Caki2 (cell line): ENCODE measurements at regions not wholly inside any gene's neighbourhood (a gene's known extent, or its start where the extent isn't known, plus 50 kb on each side); places are given as distances from the start of the nearest gene placed in this dataset.
"Not testable (repeated sequence)": the region's sequence is repeated elsewhere in the genome, so short reads cannot be mapped to it uniquely, and the experiment has no call there.

Source experiments
- DNase-seq: peaks from one replicate; pipeline ENCODE4 v3.0.0-alpha.2; 2015; ENCODE audit warnings: low read depth
- in situ Hi-C: cut with HindIII; loops from 2 replicates; pipeline ENCODE4 v1.10.0; 2016; ENCODE audit warnings: low sequenced_read_pairs, low pct_unique_long_range_greater_than_20kb, mixed read lengths

DNA sequence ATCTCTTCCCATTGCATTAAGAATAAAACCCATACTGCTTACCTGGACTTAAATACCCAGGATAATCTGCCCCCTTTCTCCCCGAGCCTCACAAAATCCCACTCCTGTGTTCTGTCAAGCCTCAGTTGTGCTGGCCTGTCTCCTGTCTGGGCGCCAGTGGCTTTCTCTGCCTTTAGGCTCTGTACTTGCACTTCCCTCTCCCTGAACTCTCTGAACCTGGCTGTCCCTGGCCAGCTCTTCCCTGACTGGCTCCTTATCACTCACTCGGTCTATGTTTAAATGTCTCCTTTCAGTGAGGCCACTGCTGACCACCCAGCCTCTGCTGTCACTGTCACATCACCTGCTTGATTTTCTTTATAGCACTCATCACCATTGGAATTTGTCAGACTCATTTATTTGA lies 382.7 kb upstream of the PPP2R3A start:
- in situ Hi-C loops: no loop called here
- no peak for DNase-seq

DNA sequence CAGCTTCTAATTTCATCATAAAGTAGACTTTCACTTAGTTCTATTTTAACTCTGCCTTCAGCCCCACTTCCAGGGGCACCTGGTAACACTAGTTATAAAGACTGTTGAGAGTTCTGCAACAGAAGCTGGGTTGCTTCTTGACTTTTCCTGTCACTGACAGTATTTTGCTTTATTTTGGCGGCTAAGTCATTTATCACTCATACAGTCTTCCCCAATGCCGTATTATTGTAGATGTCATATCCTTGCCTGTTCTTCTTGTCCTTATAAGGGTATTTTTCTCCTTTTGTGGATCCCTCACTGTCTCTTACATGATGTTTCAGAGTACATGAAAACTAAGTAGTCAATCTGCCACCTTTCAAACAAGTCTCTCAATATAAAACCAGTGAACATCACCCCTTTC lies 369.0 kb upstream of the PPP2R3A start:
- in situ Hi-C loops: no loop called here
- DNase-seq: no peak

DNA sequence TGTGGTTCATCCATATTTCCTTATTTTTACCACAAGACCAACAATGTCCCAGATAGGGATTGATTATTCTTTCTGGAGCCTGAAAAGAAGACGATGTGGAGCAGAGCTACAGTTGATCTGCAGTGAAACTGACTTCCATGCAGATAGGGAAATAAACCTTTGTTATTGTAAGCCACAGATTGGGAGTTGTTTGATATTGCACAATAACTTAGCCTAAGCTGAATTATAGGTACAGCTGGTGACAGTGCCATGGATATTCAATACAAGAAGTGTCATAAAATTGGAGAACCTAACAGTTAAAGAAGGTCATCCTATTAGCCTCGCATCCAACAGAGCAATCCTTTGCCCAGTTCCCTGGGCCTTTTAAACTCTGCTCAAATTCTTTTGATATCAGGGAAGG lies 367.7 kb upstream of the PPP2R3A start:
- no peak for DNase-seq
- in situ Hi-C loops: no loop called here

DNA sequence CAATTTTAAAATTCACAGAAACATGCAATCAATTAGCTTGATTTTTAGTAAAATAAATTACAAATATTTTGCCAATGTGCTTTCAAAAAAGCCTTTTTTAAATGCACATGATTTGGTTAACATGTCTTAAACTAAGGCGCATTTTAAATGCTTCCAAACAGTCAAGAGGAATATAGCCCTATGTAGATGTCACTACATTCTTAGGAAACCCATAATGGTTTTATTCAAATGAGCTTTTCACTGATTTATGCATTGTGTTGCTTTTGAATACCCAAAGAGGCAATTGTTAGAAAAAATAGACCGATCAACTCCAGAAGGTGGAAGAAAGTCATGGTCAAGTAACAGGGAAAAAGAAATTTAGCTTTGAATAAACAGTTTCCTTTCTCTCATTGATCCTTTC lies 366.9 kb upstream of the PPP2R3A start:
- in situ Hi-C loops: no loop called here
- no peak for DNase-seq

DNA sequence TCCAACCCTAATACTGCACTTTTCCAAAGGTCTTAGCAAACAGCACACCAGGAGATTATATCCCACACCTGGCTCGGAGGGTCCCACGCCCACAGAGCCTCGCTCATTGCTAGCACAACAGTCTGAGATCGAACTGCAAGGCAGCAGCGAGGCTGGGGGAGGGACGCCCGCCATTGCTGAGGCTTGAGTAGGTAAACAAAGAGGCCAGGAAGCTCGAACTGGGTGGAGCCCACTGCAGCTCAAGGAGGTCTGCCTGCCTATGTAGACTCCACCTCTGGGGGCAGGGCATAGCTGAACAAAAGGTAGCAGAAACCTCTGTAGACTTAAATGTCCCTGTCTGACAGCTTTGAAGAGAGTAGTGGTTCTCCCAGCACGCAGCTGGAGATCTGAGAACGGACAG lies 361.0 kb upstream of the PPP2R3A start:
- in situ Hi-C loops, DNase-seq: not testable (repeated sequence)

DNA sequence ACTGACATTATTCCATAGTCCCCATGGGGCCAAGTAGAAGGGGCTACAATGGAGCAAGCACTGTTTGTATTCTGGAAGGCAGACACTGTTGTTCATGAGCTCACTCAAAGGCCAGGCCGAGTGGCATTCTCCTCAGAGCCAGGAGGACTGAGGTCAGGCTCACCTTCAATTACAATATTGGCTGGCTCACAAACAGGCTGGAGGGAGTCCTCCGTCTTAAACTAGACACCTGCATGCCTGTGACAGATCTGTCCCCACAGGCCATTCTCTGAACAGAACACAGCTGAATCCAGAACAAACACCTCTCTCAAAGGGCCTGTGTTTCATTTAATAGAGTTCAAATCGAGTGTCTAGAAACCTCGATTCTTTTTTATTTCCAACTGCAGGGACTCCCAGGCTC lies 347.4 kb upstream of the PPP2R3A start:
- in situ Hi-C loops: no loop called here
- no peak for DNase-seq

DNA sequence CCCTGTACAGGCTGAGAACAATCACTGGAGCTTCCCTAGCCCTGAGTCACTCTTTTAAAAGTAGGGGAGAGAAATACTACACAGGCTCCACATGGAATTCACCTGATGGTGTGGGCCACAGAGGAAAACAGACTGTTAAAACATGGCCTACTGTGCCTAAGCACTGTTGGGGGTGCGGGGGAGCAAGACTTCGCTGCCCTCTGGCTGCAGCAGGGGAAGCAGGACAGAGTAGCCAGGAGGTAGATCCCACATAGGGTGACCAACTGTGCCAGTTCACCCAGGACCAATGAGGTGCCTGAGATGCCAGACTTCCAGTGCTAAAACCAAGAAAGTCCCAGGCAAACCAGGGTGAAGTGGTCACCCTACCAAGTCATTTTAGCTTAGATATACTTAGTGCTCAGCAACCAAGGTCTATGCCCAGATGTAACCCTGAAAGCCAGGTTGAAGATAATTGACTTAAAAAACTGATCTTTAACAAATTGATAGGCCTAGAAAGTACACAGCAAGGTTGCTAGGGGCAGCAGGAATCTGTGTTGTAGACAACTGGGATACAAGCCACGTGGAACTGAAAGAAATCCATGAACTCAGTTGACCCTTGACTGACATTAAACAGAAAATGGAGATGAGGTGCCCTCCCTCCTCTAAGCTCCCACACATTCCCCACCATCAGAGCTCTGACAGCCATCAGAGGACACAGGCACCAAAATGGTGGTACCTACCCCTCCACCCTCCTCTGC lies 344.2 kb upstream of the PPP2R3A start:
- DNase-seq: no peak
- in situ Hi-C loops: no loop called here

DNA sequence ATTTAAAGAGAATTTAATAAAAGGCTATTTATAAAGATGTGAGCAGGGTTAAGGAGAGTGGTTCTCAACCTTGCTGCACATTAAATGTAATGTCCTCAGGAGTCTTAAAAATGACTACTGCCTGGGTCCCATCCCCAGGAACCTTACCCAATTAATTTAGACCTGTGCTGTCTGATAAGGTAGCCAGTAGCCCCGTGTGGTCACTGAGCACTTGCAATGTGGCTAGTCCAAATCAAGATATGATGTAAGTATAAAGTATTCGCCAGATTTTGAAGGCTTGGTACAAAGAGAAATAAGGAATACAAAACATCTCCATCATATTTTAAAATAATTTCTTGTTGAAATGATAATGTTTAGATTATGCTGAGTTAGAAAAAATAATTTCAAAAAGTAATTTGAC lies 343.3 kb upstream of the PPP2R3A start:
- DNase-seq: no peak
- in situ Hi-C loops: no loop called here

DNA sequence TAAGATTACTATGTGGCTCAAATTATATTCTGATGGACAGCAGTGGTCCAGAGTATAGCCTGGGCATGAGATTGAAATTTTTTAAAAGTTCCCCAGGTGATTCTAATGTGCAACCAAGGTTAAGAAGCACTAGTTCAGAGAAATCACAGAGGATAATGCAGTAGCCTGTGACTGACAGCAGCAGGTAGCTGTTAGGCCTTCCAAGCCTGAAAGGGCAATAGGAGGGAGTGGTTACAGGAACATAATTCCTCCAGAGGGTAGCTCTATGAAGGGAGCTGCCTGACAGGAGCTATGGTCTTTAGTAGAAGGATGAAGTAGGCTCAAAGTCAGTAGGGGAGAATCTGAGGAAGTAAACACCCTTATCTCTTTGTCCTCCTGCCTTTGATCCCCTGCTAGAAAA lies 342.9 kb upstream of the PPP2R3A start:
- no peak for DNase-seq
- in situ Hi-C loops: no loop called here

DNA sequence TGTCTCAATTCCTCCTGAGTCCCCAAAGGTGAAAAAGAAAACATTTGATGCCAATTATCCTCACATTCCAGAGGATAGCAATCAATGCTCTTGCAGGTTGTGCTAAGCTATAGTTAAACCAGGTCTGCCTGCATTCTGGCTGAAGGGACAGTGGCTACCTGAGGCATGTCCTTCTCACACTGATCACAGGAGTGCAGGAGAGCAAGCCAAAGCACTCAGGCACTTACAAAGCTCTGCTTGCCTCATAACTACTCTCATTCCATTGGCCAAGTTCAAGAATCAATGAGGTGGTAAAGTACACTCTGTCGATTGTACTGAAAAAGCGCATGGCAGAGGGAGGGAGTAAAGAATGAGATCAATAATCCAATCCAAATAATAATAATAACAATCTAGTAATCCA lies 342.0 kb upstream of the PPP2R3A start:
- in situ Hi-C loops: no loop called here
- no peak for DNase-seq

DNA sequence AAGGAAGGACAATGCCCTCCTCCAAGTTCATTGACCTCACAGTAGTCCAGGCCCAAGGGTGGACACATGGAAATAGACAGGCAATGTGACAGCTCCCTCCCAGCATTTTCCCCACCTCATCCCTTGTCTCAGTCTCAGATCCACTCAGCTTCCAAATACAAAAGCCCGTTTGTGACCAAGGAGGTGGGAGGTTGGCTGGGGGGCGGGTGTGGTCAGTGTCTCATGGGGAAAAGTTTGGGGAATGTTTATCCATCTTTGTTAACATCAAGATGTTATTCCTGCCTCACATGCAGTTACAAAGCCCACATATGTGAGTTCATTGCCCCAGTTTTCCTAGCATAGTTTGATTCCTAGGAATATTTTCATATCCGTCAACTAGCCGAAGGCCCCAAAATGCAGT lies 338.5 kb upstream of the PPP2R3A start:
- in situ Hi-C loops: no loop called here
- no peak for DNase-seq

DNA sequence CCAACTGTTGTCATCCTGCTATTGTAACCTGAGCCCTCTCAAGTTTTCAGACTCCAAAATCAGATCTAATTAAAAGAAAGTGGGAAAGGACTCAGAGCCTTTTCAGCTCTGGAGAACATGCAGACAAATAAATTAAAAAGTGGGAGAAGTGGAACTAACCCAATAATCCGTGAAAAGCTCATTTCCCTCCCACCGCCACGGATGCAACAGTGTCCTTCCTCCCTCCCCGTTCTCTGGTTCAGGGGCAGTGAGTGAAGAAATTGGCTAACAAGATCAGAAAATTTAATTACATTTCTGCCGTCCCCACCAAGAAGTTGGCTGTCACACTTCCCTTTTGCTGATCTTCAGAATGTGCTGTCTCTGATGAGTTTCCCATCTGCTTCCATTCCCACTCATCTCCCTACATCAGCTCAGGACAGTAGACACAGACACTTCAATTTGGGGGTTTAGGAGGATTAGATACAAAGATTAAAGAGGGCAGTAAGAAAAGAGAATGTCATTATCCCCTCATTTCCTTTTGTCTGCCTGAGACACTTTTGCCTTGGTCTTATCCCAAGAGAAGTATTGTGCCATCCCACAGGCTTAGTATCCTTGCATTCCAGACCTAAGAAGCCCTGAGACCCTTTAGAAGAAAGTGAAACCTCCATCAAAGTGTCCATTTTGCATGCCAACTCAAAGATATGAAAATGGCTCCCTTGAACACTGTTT lies 335.7 kb upstream of the PPP2R3A start:
- no peak for DNase-seq
- in situ Hi-C loops: no loop called here

DNA sequence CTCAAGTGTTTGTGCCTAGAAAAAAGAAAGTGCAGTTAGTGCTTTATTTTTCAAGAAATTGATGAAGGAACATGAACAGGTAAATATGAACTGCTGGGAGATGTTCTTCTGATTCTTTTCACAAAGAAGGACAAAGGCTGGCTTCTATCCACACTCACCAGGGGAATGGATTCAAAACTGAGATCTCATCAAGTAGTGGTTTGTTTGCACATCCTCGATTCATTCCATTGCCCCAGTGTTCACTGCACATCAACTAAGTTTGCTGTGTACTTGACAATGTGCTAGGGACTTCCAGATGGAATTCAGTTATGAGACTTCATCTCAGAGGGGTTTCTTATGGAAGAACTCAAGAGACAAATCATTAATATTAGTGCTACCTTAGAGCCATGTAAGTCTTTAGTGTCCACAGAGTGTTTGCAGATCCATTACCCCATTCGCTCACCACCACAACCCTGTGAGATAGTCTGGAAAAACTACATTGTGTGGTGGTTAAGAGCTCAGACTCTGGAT lies 332.9 kb upstream of the PPP2R3A start:
- DNase-seq: no peak
- in situ Hi-C loops: no loop called here

DNA sequence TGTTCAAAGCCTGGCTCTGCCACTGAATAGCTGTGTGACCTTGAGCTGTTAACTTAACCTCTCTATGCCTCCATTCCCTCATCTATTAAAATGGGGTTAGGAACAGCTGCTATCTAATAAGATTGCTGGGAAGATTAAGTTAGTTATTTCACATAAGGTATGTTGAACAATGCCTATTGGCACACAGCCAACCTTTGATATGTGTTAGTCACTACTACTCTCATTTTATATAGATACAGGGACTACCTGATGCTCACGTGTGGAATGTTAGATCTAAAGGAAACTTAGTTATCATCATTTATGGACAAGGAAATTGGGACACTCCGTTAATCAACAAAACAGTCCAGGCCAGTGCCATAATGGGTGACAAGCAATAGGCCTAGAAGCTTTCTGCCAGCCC lies 332.4 kb upstream of the PPP2R3A start:
- DNase-seq: no peak
- in situ Hi-C loops: no loop called here

DNA sequence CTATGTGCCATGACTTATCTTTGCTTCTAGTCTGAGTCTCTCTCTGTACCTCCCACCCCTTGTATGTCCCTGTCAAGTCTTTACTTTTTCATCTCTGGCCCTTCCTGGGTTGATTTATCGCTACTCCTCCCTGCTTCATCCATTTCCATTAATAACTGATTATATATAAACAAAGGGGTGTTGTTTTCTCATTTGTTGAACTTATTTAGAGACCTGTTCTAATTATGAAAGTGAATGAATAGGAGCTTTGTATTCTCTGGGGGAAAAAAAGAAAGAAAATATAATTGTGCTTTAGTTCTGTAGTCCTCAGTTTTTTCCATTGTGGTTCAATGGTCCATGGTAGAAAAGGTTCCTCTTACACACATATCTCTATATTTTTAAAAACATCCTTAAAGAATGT lies 328.9 kb upstream of the PPP2R3A start:
- no peak for DNase-seq
- in situ Hi-C loops: no loop called here

DNA sequence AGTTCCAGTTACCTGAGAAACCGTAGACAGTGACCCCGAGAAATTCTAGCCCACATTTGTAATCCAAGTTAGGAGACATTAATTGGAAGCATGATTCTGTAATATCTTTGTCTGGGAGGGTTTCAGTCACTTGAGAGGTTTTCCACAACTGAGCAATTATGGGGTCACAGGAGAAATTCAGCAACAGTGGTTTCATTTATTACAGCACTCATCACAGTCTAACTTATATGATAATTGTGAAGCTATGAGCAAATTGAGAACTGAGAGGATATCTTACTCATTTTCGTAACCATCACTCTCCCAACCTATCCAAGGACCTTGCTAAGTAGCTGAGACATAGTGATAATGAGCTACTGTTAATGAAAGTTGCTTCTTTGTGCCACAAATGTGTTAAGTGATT lies 328.5 kb upstream of the PPP2R3A start:
- in situ Hi-C loops: no loop called here
- no peak for DNase-seq

DNA sequence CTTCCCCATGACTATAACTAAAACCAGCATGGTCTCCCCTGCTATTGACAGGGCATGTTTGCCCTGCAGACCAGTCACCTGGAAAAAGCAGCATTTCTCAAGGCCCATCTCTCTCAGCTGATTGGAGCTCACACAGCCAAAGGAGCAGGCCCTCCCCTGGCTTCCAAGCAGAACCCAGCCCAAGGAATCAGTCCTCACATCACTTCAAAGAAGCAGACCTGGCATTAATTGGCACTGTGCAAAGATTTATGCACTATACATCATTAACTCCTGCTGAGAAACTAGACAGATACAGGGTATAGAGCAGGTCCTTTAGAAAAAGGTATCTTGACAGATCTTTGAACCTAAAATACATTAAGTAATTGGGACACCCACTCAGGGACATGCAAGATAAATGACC lies 323.8 kb upstream of the PPP2R3A start:
- in situ Hi-C loops: no loop called here
- DNase-seq: no peak

DNA sequence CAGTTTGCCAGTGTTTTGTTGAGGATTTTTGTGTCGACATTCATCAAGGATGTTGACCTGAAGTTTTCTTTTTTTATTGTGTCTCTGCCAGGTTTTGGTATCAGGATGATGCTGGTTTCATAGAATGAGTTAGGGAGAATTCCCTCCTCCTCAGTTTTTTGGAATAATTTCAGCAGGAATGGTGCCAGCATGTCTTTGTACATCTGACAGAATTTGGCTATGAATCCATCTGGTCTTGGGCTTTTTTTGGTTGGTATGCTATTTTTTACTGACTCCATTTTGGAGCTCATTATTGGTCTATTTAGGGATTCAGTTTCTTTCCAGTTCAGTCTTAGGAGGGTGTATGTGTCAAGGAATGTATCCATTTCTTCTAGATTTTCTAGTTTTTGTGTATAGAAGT lies 320.0 kb upstream of the PPP2R3A start:
- no peak for DNase-seq
- in situ Hi-C loops: no loop called here

DNA sequence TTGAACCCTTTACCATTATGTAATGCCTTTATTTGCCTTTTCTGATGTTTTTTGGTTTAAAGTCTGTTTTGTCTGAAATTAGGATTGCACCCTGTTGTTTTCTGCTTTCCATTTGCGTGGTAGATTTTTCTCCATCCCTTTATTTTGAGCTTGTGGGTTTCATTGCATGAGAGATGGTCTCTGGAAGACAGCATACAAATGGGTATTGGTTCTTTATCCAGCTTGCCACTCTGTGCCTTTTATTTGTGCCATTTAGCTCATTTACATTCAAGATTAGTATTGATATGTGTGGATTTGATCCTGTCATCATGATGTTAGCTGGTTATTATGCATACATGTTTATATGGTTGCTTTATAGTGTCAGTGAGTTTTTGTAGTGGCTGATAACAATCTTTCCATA lies 318.7 kb upstream of the PPP2R3A start:
- in situ Hi-C loops: no loop called here
- no peak for DNase-seq

DNA sequence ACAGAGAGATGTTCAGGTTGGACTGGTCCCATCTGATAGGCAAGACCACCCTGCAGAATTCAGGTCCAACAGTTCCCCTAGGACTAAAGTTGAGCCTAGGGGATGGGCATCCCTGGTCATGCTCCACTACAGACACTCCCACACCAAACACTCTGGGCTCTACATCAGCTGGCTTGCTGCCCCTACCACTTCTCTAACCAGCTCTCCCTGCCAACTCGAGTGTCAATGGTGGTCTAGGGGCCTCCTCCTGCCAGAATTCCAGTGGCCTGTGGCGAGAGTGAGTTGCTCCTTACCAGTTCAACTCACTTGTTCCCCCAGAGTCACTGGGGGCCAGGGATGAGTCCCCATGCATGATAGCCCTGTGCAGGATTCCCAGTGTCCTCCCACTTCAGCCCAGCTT lies 316.2 kb upstream of the PPP2R3A start:
- DNase-seq: no peak
- in situ Hi-C loops: no loop called here
